ENCODE measurements at regions not wholly inside any gene's neighbourhood (a gene's known extent, or its start where the extent isn't known, plus 50 kb on each side); places are given as distances from the start of the nearest gene placed in this dataset.

GRCh38 chr4:179563741-179564140 is 2121.5 kb upstream of the AGA start:
- TF ChIP-seq CTCF (IDR thresholded peaks at IDR 0.05) (no peak), POLR2A (IDR thresholded peaks at IDR 0.05; ENCODE audit: low read depth) (no peak)

Data from esophagus muscularis mucosa (tissue), 3 donors.